ENCODE measurements at regions not wholly inside any gene's neighbourhood (a gene's known extent, or its start where the extent isn't known, plus 50 kb on each side); places are given as distances from the start of the nearest gene placed in this dataset.

DNA sequence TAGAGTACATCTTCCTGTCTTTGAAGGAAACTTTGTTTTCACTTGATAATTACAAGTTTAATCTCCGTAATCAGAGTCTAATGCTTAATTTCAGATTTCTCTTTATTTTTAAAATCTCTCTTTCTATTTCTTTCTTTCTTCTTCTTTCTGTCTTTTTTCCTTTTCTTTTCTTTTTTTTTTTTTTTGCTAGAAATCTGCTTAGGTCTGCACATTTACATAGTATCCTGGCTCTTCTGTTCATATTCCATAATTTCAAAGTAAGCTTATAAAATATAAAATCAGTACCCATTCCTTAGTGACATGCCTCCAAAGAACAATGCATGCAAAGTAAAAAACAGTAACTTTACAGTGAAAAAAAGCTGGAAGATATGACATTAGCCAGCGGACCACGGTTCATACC lies 601.7 kb upstream of the VSTM2A start:
- TF ChIP-seq POLR2A (IDR thresholded peaks at IDR 0.05; ENCODE audit: low read depth, low read length): no peak
- DNase-seq (ENCODE audit: insufficient read length, low spot score) (no peak), FAIRE-seq (no peak)

GRCh38 chr7:53947732-53948131 lies 594.4 kb upstream of the VSTM2A start:
- DNase-seq (ENCODE audit: insufficient read length, low spot score): no peak
- TF ChIP-seq POLR2A (IDR thresholded peaks at IDR 0.05; ENCODE audit: low read depth, low read length): no peak
- FAIRE-seq: peak; percentile 92

DNA sequence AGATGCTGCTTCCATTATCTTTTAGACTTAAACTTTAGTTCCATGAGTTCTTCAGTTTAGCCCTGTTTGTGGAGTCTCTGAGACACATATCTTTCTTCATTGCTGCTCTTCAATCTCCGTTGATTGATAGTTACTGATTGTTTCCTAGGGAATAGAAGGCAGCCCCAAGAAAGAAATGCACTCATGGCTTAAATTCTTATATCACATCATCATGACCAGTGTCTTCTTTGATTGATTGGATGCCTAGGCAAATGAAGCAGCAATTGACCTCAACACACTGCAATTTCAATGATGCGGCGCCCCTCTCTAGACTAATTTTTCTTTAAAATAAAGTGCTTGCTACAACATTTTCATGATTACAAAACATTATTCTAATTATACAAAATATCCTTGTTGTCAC lies 576.5 kb upstream of the VSTM2A start:
- FAIRE-seq (no peak), DNase-seq (ENCODE audit: insufficient read length, low spot score) (no peak)
- TF ChIP-seq POLR2A (IDR thresholded peaks at IDR 0.05; ENCODE audit: low read depth, low read length): no peak

DNA sequence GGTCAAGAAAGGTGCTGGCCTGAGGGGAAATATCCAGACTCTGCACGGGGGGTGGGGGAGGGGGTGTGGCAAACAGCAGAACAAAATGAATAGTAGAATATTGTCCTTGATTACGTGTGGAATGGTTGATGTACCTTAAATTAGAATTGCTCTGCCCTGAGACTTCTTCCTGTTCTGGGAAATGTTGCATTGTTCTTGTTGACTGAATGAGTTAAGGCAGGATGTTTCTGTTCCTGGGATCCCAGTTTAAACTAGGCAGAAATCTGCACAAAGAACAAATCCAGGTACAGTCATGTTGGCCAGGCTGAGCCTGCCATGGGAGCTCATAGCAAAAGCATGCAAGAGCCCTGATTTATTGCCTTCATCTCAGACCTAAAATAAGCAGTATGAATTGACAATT lies 558.7 kb upstream of the VSTM2A start:
- FAIRE-seq (no peak), DNase-seq (ENCODE audit: insufficient read length, low spot score) (no peak)
- no peak for TF ChIP-seq POLR2A (IDR thresholded peaks at IDR 0.05; ENCODE audit: low read depth, low read length)

DNA sequence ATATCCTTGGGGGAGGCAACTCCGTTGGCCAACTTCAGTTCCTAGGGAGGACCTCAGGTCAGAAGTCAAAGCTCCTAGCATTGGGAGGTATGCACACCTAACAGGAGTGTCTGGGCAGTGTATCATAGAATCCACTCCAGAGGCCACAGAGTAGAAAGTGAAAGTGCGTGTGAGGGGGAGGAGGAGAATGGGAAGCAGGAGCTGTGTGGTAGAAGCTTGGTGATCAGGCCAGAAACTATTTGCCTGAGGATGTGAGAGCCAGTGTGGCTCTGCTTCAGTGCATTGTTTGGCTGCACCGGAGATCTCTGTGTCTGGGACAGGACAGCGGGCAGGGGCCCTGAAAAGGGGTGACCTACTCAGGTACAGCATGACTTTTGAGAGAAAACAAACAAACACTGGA lies 557.4 kb upstream of the VSTM2A start:
- TF ChIP-seq POLR2A (IDR thresholded peaks at IDR 0.05; ENCODE audit: low read depth, low read length): no peak
- peak; percentile 31 for DNase-seq (ENCODE audit: insufficient read length, low spot score)
- peak; percentile 36 for FAIRE-seq

DNA sequence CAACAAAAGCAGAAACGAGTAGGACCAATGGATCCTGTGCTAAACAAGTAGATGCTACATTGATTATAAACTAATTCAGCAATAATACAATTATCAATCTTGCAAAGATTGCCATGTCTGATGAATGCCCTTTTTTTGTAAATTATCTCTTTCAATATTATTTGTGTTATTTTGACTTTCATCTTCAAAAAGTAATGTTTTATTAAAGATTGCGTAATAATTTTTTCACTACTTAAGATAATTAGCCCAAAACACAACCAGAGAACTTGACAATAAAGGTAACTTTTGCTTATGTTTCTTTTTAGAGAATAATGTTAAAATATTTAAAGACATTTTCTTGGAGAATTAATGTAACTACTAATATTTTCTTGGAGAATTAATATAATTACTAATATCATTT lies 553.8 kb upstream of the VSTM2A start:
- DNase-seq (ENCODE audit: insufficient read length, low spot score) (no peak), FAIRE-seq (no peak)
- no peak for TF ChIP-seq POLR2A (IDR thresholded peaks at IDR 0.05; ENCODE audit: low read depth, low read length)

GRCh38 chr7:53993224-53993623 lies 549.0 kb upstream of the VSTM2A start:
- TF ChIP-seq POLR2A (IDR thresholded peaks at IDR 0.05; ENCODE audit: low read depth, low read length): no peak
- FAIRE-seq: no peak
- DNase-seq (ENCODE audit: insufficient read length, low spot score): no peak

DNA sequence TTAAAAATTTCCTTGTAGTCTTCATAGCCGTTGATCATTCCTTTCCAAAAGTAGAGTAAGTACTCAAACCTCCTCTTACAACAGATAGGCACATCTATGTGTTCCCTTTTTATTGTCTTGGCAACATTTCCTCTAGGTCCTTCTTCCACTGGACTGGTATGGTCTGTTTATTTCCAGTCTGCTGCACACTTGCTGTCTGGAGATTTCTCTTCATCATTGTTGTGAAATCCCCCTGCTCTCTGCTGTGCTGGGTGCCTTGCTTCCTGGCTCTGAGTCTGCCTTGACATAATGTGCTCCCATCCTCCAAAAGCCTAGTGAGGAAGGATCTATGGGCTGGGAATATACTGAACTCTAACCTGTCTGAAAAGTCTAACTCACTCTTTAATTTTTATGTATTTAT lies 545.3 kb upstream of the VSTM2A start:
- FAIRE-seq: peak; percentile 52
- no peak for TF ChIP-seq POLR2A (IDR thresholded peaks at IDR 0.05; ENCODE audit: low read depth, low read length)
- no peak for DNase-seq (ENCODE audit: insufficient read length, low spot score)

GRCh38 chr7:54014765-54015164 lies 527.4 kb upstream of the VSTM2A start:
- no peak for TF ChIP-seq POLR2A (IDR thresholded peaks at IDR 0.05; ENCODE audit: low read depth, low read length)
- DNase-seq (ENCODE audit: insufficient read length, low spot score): no peak
- no peak for FAIRE-seq

DNA sequence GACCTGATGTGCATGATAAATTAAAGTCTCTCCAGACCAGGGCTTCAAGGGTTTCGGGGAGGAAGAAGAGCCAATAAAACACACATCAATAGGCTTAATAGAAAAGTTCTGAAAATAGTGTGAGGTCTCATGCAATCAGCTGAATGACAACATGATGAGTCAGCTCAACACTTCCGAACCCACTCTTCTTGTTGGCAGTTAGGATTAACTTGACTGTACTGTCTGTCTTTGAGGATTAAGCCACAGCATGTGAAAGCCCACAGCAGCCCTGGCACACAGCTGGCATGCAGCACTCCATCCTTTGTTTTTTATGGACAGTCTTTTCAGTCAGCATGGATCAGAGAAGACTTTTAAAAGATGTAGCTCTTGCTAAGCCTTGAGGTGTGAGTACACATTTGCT lies 526.9 kb upstream of the VSTM2A start:
- DNase-seq (ENCODE audit: insufficient read length, low spot score): no peak
- no peak for TF ChIP-seq POLR2A (IDR thresholded peaks at IDR 0.05; ENCODE audit: low read depth, low read length)
- FAIRE-seq: peak; percentile 70

DNA sequence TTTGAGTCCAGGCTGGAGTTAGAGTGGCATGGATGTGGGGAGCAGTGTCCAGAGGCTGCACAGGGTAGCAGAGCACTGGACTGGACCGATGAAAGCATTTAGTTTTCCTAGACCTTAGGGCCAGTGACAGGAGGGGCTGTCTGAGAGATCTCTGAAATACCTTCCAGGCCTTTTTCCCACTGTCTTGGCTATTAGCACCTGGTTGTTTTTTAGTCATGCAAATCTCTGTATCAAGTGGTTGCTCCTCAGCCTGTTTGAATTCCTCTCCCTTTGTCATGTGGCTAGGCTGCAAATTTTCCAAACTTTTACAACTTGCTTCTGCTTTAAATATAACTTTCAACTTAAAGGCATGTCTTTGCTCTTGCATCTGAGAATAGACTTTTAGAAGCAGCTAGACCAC lies 504.3 kb upstream of the VSTM2A start:
- no peak for TF ChIP-seq POLR2A (IDR thresholded peaks at IDR 0.05; ENCODE audit: low read depth, low read length)
- no peak for DNase-seq (ENCODE audit: insufficient read length, low spot score)
- FAIRE-seq: no peak

DNA sequence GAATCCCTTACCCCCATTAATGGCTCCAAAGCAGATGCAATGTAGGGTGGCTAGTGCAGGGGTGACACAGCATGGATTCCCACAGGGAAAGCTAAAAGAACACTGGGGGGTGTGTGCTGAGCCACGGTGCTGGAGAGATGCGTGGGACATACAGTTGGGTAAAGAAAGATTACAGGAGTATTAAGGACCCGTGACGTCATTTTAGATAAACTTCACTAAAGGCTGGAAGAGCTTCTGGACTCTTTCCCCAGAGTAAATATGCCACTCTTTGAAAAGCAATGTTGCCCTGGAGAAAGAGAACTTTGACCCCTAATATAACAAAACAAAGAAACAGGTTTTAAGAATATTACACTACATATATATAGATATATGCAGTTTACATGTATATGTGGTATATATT lies 481.5 kb upstream of the VSTM2A start:
- peak; percentile 57 for FAIRE-seq
- no peak for TF ChIP-seq POLR2A (IDR thresholded peaks at IDR 0.05; ENCODE audit: low read depth, low read length)

DNA sequence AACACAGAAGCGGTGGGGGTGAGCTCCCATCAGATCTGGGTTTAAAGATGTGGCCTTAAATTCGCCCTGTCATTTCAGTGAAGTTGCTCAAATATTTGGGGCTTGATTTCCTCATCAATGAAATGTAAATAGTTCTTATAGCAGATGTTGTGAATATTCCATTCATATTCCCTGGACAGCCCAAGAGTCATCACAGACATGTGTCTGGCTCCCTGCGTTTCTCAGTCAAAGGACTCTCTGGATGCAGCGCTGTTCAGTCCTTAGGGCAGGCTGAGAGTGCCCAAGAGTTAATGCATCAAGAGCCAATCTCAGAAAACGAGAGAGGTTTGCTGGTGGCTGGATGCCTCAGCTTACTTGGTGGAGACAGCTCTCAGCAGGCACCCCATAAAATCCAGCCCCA lies 475.5 kb upstream of the VSTM2A start:
- no peak for TF ChIP-seq POLR2A (IDR thresholded peaks at IDR 0.05; ENCODE audit: low read depth, low read length)
- no peak for FAIRE-seq
- DNase-seq (ENCODE audit: insufficient read length, low spot score): no peak

More for the DNA sequence above, 481.5 kb upstream of the VSTM2A start:
- no peak for DNase-seq (ENCODE audit: insufficient read length, low spot score)

DNA sequence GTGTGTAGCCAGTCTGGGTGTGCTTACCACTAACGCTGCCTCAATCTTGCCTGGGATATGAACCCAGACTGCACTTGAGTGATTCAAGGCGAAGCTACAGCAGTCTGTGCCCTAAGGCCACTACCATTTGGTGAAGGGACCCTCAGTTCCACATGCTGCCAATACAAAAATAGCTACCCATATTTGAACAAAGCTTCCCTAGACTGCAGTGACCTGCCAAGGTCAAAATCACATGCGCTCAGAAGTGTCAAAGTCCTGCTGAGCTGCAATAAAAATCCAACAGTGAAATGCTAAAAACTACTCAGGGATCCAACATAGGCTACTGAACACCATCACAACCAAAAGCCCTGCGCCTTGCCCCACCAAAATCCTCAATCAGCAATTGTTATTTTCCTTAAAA lies 472.3 kb upstream of the VSTM2A start:
- no peak for TF ChIP-seq POLR2A (IDR thresholded peaks at IDR 0.05; ENCODE audit: low read depth, low read length)
- DNase-seq (ENCODE audit: insufficient read length, low spot score) (no peak), FAIRE-seq (no peak)

DNA sequence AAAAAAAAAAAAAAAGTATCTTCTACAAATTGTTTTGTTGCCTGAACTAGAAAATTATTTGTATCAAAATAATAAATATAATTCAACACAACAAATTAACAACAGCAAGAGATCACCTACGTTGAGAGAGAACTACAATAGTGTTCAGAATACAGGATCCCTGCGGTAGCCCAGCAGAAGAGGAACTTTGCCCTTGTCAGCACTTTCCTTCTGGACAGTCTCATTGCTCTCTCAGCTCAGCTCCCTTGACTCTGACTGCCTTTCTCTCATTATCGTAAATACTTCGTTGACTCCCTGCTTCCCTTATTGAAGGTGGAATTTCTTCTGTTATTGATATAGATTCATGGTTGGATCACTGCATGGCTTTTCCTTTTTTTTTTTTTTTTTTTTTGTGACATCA lies 469.5 kb upstream of the VSTM2A start:
- FAIRE-seq (no peak), DNase-seq (ENCODE audit: insufficient read length, low spot score) (no peak)
- no peak for TF ChIP-seq POLR2A (IDR thresholded peaks at IDR 0.05; ENCODE audit: low read depth, low read length)

- TF ChIP-seq POLR2A (IDR thresholded peaks at IDR 0.05; ENCODE audit: low read depth, low read length): no peak
- DNase-seq (ENCODE audit: insufficient read length, low spot score) (no peak), FAIRE-seq (no peak)
Measured at GRCh38 chr7:54076616-54077015, 465.6 kb upstream of the VSTM2A start.

All from H54 (cell line).